Kidney tubule cell (primary cell): ENCODE measurements at regions not wholly inside any gene's neighbourhood (a gene's known extent, or its start where the extent isn't known, plus 50 kb on each side); places are given as distances from the start of the nearest gene placed in this dataset.
A peak's percentile ranks its signal among the peaks of the same experiment; 100 is the strongest.

ENCODE experiments used
- DNase-seq: peaks from one replicate; pipeline ENCODE4 v3.0.0-alpha.2; 2018; ENCODE audit warnings: low spot score

DNA sequence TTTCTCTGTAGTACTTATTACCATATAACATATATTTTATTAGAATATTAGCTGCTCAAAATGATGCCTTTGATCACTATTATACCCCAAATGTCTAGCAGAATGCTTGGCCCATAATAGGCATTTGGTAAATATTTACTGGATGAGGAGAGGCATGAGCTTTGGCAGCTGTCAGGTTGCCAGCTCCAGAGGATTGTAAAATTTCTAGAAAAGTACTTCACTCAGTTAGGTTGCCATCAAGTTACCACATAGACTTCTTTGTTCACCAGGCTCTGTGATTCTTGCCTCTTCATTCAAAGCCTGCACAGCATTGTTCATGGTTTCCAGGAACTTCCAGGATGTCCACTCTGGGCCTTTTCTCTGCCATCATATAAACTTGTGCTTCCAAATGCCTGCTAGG lies 582.8 kb downstream of the PDCD6IP start:
- no peak for DNase-seq

DNA sequence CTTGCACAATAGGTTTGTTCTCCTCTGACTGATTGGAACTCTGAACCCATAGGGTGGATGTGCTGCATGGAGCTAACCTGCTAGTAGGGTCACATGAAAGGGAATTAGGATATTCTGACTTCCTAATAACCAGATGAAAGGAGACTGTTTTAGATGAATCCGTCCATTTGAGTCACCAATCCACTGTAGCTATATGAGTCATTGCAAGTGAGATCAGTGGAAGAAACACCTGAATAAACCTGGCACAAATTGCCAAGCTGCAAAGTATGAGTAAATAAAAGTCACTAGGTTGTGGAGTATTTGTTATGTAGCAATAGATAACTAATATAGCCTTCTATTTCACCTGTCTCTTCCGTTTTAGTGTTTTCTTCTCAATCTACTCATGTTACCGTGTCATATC lies 584.4 kb downstream of the PDCD6IP start:
- peak; percentile 90 for DNase-seq

DNA sequence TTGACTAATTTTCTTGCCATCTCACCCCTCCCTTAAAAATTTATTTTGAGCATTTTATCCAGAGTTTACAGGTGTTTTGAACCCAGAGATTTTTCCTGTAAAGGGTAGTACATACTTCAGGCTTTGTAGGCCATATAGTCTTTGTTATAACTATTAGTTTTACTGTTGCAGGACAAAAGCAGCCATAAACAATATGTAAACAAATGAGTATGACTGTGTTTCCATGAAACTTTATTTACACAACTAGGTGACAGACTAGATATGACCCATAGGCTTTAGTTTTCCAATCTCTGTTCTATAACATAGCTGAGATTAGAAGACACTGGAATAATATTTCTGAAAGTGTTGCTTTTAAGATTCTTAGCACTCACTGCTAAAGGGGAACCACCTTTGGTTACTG lies 587.9 kb downstream of the PDCD6IP start:
- no peak for DNase-seq

DNA sequence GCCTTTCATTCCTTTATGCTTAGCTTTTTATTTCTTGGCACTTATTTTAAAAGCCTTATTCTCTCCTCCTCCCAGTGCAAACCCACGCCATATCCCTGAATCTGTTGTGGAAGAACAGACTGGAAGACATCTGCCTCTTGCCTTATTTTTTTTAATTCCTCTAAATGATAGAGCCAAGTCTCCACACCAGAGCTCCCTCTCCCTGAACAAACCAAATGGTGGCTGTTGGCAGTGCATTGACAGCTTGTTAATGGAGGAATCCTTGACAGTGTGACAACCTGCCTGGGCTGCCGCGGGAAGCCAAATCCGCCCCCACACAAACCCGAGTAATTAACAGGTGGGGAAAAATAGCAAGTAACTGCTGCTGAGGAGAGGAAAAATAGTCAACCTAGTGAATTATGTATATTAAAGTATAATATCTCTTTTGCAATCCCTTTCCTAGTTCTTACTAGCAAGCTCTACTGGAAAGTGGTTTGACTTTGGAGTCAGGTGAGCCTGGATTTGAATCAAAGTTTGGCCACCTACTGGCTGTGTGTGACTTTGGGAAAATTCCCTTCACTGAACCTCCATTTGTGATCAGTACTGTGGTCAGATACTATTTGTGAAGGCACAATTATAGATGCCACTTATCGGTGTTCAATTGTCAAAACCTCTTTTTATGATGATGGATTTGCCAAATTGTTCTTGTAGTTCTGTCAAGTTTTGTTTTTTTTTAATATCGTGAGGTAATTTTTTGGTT lies 589.6 kb downstream of the PDCD6IP start:
- no peak for DNase-seq

DNA sequence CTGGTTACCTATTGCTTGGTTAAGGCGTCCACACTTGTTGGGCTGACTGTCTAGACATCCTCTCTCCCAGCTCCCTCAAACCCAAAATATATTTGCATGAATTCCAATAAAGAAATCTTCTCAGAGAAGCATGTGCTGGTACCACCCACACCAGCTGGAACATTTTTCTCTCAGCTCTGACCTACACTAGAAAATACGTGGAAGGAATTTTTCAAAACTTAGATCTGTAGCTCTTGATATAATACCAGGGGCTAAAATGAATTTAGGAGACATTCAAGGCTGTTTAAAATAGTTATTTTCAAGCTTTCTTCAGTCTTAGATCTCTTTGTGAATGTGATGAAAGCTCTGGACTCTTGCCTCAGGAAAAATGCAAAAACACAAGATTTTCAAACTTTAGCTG lies 590.4 kb downstream of the PDCD6IP start:
- DNase-seq, result no peak

DNA sequence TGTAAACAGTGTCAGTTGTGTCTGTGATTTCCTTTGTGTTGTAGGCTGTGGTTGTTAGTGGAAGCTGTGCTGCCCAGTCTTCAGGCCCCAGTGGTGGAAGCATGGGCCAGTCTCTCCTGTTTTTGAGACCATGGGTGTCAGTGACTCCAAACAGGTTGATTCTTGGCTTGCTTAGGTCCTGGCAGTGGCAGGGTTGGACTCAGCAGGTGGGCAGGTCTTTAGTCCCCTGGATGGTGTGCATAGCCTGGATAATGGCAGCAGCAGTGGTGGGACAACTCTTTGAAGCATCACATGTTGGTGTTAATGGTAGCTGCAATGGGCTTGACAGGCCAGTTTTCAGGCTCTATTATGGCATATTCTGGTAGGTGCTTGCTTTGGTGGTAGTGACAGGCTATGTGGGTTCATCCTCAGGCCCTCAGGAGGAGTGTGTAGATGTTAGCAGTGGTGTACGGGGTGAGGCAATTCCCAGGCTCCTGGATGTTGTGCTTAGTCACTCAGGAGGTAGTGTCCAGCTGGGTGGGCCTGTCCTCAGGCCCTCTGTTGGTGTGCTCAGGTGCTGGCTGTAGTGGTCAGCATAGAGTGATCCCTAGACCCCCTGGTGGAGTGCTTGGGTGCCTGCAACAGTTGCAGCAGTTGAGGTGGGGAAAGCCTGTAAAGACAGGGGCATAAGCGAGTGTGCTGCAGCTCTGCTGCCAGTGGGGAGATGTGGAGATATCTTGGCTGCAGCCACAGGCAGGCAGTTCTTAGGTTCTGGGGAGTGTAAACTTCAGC lies 596.7 kb downstream of the PDCD6IP start:
- no peak for DNase-seq

DNA sequence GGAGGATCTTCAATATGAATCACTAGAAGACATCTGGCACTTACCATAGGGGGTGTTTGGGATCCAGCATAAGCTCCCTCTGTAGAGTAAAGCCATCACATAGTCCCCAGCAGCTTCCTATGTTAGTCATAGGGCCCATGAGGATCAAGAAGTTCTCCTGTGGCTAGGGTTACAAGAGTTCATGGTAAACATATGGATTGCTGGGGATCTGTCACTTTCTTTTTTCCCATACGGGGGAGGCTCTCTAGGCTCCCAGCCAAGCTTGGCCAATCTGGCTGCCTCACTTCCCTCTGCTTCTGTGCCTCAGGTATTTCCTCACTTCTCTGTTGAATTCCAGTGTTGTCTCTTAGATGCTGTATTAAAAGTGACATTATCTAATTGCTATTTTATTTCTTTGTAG lies 597.9 kb downstream of the PDCD6IP start:
- DNase-seq, result no peak

DNA sequence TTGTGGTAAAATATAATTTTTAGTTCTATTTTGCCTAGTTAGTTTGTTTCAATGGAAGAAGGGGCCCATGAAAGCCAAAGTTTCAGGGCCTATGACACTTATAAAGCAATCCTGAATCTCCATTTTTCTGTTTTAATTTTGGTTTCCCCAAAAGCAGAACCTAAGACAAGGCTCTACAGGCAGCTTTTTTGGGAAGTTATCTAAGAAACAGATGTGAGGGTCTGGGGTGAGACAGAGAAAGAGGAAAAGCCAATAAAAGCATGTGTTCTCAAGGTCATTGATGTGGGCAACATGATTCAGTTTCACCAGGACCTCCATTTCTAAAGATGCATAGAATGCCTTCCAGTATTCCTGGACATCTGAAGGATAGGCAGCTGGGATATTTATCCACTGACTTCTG lies 598.5 kb downstream of the PDCD6IP start:
- no peak for DNase-seq

DNA sequence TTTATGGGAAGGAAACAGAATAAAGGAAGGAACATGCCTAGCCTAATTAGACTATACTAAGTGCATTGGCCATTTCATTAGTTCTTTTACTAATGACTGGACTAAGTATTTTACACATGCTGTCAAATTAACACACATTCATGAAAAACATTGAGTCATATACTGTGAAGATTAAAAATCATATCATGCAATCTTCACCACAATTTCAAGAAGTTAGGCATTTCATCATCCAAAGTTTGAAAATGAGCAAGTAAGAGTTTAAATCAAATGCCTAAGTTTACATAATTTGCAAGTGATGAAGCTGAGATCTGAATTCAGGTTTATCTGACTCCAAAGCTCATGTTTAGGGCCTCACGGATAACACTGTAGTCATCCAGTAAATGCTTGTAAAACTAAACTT lies 601.0 kb downstream of the PDCD6IP start:
- DNase-seq, result no peak

DNA sequence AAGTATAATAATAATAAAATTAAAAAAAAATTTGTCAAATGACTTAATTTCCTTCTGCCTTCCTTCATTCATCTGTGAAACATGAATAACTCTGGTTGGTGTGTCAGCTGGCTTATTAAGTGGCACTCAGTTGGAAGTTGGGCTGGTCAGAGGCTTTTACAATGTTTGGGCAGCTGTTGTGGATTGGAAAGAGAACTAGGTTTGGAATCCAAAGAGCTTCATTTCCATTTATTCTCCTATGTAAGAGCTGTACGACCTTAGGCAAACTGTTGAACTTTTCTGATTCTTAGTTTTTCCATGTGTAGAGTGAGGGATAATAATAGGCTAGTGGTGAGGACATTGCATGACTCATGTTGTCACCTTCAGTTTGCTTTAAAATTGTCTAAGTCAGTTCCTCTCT lies 606.7 kb downstream of the PDCD6IP start:
- DNase-seq, result no peak

DNA sequence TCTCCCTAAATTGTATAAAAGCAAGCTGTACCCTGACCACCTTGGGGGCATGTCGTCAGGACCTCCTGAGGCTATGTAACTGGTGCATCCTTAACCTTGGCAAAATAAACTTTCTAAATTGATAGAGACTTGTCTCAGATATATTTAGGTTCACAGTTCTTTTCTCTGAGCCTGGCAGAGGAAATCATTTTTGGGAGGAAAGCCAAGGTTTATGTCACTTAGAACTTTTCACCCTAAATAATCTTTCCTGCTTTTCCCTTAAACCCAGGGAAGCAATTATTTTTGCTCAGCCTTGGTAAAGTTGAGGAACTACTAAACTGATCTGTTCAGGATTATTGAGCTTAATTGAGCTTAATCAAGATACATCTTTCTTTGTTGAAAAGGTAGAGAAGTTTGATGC lies 608.9 kb downstream of the PDCD6IP start:
- no peak for DNase-seq

DNA sequence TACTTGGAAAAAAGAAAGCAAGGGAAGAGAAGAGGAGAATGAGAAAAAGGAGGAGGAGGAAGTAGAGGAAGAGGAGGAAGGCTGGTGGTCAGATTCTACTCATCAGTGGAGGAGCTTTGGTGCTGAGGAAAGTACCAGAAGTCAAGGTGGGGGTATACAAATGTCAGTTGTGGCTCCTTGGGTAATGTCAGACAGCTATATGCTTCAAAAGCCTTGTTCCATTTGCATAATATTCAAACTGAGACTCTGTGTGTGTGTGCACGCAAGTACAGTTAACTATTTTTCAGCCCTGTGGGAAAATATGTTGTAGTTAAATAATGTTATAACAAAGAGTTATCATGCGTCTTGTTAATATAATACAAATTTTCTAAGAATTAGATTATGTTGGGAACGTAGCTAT lies 609.7 kb downstream of the PDCD6IP start:
- no peak for DNase-seq

DNA sequence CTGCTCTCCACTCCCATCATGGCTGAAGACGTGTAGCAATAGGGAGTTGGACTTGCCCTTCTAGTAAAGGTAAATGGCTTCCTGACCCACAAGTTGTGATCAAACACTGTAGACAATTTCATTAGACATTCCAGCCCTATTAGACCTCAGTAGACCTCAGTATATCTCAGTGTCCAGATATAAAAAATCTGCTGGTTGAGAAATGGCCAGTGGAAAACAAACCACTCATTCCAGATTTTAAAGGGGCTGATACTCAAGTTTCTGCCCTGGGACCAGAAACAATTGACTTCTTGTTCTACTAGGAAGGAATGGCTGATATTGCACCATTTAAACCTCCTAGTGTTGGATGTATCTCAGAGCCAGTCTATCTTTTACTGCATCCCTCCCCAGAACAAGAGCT lies 613.2 kb downstream of the PDCD6IP start:
- DNase-seq, result no peak

DNA sequence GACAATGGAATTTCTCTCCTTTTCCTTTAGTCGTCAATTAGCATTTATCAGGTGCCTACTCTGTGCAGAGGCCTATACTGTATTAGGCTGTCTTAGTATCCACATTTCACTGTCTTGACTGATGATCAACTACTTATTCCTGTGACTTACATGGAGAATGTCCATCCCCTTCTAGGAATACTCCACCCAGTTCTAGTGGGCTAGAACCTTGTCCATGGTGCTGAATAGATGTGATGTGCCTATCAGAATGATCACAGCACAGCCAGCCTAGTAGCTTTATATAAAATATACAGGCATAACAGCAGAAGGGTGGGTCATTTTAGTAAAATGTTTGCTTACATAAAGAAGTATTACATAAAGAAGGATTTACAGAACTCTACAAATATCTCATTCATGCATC lies 621.4 kb downstream of the PDCD6IP start:
- DNase-seq, result no peak

DNA sequence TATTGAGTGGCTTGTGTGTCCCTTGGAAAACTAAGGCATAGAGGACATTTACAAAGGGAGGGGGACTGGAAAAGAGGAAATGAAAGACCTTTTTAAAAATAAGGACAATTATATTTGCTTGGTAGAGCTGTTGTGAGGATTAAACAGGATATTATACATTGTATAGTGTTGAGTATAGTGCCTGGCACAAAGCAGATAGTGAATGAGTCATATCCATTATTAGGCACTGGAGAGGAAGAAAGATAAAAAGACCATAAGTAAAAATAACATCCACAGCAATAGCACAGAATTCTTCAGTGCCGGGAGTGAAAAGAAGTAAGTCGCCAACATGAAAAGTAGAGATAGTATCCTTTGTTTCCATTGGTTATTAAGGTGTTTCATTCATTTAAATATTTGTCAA lies 623.3 kb downstream of the PDCD6IP start:
- no peak for DNase-seq

DNA sequence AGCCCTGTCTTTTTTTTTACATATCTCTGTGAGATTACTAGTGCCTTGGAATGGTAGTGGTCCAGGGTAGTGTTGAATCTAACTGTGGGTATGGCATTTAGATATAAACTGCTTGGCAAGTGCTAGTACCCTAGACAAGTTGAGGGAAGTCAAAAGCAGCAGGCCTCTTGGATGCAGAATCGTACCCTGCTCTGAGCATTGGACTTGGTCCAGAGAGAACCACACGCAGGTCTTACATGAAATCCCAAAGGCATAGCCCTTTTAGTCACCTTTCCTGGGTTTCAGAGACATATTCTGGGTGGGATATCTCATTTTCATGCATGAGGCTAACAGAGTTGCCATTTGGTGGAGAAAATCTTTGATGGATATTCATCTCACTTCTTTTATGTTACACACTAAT lies 641.4 kb downstream of the PDCD6IP start:
- DNase-seq, result no peak

DNA sequence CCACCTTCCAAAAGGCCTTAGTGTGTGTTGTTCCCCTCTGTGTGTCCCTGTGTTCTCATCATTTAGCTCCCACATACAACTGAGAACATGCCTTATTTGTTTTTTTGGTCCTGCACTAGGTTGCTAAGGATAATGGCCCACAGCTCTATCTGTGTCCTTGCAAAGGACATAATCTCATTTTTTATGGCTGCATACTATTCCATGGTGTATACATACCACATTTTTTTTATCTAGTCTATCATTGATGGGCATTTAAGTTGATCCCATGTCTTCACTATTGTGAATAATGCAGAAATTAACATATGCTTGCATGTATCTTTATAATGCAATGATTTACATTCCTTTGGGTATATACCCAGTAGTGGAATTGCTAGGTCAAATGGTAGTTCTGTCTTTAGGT lies 645.7 kb downstream of the PDCD6IP start:
- no peak for DNase-seq

DNA sequence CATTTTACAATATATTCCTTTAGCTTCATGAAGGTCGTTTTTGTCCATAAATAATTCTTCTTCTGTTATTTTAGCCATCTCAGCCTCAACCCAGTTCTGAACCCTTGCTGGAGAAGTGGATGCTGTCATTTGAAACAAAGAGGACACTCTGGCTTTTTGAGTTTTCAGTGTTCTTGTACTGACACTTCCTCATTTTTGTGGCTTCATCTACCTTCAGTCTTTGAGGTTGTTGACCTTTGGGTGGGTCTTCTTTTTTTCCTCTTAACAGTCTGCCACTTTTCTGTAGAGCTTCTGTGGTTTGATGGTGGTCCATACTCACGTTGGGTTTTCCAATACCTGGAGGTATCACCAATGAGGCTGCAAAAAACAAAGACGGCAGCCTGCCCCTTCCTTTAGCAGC lies 650.9 kb downstream of the PDCD6IP start:
- DNase-seq, result no peak

DNA sequence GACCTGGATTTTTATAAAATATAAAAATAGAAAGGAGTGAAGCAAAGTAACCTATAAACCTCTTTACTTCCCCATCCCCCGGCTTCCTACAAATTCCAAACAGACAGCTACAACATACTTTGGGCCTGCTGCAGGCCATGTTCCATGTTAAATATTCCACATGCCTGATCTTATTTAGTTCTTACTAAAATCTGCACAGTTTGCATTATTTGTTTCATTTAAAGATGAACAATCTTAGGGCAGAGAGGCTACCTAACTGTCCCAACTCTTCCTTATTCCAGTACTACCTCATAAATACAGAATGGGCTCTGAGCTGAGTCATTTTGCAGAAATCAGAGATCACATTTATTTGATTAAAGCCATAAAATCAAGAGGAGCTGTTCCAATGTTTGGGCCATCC lies 665.0 kb downstream of the PDCD6IP start:
- no peak for DNase-seq

DNA sequence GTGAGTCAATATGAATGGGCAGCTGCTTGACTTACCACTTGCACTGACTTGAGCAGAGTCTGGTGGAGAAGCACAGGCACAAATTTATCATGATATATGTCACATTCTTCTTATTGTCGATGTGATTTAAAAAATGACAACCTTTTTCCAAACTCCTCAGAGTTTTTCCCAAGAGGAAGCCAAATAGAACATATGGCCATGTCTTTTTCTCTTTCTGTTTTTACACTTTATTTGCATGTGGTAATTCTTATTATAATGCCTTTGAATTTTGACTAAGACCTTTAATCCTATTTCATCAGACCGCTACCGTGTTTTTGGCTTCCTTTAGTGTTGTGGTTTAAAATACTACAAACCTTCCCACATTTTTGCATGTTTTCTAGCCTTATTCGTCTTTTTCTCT lies 666.2 kb downstream of the PDCD6IP start:
- no peak for DNase-seq

DNA sequence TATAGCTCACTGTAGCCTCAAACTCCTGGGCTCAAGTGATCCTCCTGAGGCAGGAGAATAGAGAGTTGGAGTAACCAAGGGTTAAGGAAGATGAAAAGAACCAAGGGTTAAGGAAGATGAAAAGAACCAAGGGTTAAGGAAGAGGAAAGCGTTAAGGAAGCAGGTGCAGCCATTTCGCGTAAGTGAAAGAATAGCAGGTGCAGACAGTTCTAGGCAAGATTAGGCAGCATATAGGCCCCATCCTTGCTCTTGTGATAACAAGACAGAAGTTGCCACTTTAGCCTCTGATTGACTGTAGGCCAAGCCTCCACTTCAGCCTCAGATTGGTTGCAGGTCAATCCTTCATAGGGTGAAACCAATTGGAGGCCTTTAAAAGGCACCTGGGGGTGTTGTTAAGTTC lies 677.4 kb downstream of the PDCD6IP start:
- DNase-seq, result no peak

DNA sequence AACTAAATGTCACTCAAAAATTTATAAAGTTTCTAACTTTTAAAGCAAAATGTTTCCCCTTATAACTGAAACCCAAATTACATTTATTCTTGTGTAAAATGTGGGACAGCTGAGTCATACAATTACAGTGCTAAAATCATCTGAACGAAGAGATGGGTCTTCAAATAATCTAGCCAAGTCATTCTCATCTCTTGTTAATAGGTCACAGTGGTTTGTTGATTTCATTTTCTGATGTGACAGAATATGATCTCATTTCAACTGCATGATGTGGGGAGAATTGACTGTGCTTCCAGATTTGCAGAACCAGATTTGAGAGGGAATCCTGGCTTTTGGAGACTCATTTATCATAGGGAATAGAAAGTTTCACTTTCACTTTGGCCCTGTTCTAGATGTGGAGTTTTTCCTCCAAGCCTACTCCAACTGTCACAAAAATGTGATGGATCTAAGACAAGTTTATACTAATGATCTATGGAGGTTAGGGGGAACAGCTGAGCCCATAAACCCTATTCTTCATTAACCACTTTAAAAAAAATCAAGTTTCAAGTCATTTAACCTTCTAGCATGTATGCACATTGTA lies 685.0 kb downstream of the PDCD6IP start:
- no peak for DNase-seq

DNA sequence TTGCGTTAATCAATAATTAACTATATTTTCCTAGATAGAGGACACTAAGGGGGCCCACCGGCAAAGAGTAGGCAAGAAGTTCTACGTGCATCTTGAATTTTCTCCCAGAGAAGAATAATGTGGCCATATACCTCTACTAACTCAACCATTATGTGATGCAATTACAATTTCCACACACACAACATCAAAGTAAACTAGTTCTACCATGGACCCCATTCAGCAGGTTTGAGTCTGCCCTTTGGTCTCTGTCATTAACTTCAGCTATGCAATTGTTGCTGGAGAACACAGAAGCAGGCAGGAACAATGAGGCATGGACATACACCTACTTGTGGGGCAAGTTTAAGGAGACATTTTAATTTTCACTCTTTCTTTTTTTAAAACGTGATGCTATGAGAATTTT lies 705.9 kb downstream of the PDCD6IP start:
- DNase-seq, result no peak

DNA sequence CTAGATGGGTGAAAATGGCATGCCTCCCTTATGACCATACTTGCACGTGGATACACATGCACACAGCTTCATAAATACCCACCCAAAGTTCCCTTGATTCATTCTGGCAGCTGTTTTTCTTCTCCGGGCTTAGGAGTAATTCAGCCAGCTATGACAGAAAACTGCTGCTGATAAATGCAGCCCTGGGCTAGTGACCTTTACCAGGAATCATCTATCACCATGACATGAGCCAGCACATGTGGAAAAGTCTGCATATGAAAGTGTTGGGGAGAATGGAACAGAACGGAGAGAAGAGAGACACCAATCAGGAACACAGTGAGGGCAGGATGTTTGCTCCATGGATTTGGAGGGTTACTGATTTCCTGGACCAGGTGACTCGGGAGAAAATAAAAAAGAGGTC lies 706.3 kb downstream of the PDCD6IP start:
- no peak for DNase-seq
